MM.1S (cell line): ENCODE measurements at regions not wholly inside any gene's neighbourhood (a gene's known extent, or its start where the extent isn't known, plus 50 kb on each side); places are given as distances from the start of the nearest gene placed in this dataset.
A peak's percentile ranks its signal among the peaks of the same experiment; 100 is the strongest.
"Not testable (repeated sequence)": the region's sequence is repeated elsewhere in the genome, so short reads cannot be mapped to it uniquely, and the experiment has no call there.

ENCODE experiments used
- DNase-seq: peaks from one replicate; pipeline ENCODE4 v3.0.0-alpha.2; 2015
- H2AFZ ChIP-seq: fragments of 300-600 bp; sonication (generic); 2 replicates; pipeline ENCODE4 v1.6.0; 2016; ENCODE audit warnings: antibody characterized with exemption, low read length
- H3F3A ChIP-seq: fragments of 300-600 bp; sonication (generic); 2 replicates; pipeline ENCODE4 v1.6.1; 2016; ENCODE audit warnings: mild to moderate bottlenecking, antibody characterized with exemption, low read length, moderate library complexity, mixed read lengths; ENCODE audit not compliant: insufficient read depth
- H3K27ac ChIP-seq: fragments of 300-600 bp; sonication (generic); 2 replicates; pipeline ENCODE4 v1.5.1; 2016; ENCODE audit warnings: mild to moderate bottlenecking, low read length
- H3K27me3 ChIP-seq: fragments of 300-600 bp; sonication (generic); replicated peaks from 2 replicates; pipeline ENCODE4 v1.6.0; 2016; ENCODE audit warnings: low read length; ENCODE audit not compliant: insufficient read depth
- H3K36me3 ChIP-seq: fragments of 300-600 bp; sonication (generic); replicated peaks from 2 replicates; pipeline ENCODE4 v1.6.1; 2016; ENCODE audit warnings: mild to moderate bottlenecking, low read length, mixed read lengths; ENCODE audit not compliant: insufficient read depth
- H3K4me1 ChIP-seq: fragments of 300-600 bp; sonication (generic); 2 replicates; pipeline ENCODE4 v1.6.1; 2016; ENCODE audit warnings: low read length, mixed read lengths
- H3K4me2 ChIP-seq: fragments of 300-600 bp; sonication (generic); 2 replicates; pipeline ENCODE4 v1.6.0; 2016; ENCODE audit warnings: low read depth, low read length
- H3K4me3 ChIP-seq: fragments of 300-600 bp; sonication (generic); 2 replicates; pipeline ENCODE4 v1.5.1; 2016; ENCODE audit warnings: low read length, mixed read lengths
- H3K79me2 ChIP-seq: fragments of 300-600 bp; sonication (generic); 2 replicates; pipeline ENCODE4 v1.6.1; 2016; ENCODE audit warnings: mixed run types, low read length, mixed read lengths
- H3K9ac ChIP-seq: fragments of 300-600 bp; sonication (generic); 2 replicates; pipeline ENCODE4 v1.6.1; 2016; ENCODE audit warnings: low read length, mixed read lengths
- H3K9me2 ChIP-seq: fragments of 300-600 bp; sonication (generic); replicated peaks from 2 replicates; pipeline ENCODE4 v1.6.1; 2016; ENCODE audit warnings: mild to moderate bottlenecking, low read length, mixed read lengths; ENCODE audit not compliant: insufficient read depth
- H3K9me3 ChIP-seq: fragments of 300-600 bp; sonication (generic); replicated peaks from 2 replicates; pipeline ENCODE4 v1.6.1; 2016; ENCODE audit warnings: mild to moderate bottlenecking, low read length, mixed read lengths; ENCODE audit not compliant: insufficient read depth
- H4K20me1 ChIP-seq: fragments of 300-600 bp; sonication (generic); 2 replicates; pipeline ENCODE4 v1.6.1; 2016; ENCODE audit warnings: mild to moderate bottlenecking, low read length, moderate library complexity, mixed read lengths; ENCODE audit not compliant: insufficient read depth
- TF ChIP-seq, protein P1 (sequence below): fragments of 300-600 bp; sonication (generic); IDR thresholded peaks from 2 replicates; pipeline ENCODE4 v1.5.1; 2016; ENCODE audit warnings: antibody characterized with exemption, low read length, mixed read lengths

DNA sequence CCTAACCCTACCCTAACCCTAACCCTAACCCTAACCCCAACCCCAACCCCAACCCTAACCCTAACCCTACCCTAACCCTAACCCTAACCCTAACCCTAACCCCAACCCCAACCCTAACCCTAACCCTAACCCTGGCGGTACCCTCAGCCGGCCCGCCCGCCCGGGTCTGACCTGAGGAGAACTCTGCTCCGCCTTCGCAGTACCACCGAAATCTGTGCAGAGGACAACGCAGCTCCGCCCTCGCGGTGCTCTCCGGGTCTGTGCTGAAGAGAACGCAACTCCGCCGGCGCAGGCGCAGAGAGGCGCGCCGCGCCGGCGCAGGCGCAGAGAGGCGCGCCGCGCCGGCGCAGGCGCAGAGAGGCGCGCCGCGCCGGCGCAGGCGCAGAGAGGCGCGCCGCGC, 56.1 kb upstream of the IQSEC3 start:
- peak; percentile 5 for DNase-seq
- not testable (repeated sequence) for H3K4me1 ChIP-seq, H3K36me3 ChIP-seq, H3K27me3 ChIP-seq, H3K9me3 ChIP-seq, H3K4me2 ChIP-seq, H4K20me1 ChIP-seq, H3K79me2 ChIP-seq, H3K4me3 ChIP-seq, H3K9me2 ChIP-seq, H3K9ac ChIP-seq, H2AFZ ChIP-seq, H3K27ac ChIP-seq, H3F3A ChIP-seq

DNA sequence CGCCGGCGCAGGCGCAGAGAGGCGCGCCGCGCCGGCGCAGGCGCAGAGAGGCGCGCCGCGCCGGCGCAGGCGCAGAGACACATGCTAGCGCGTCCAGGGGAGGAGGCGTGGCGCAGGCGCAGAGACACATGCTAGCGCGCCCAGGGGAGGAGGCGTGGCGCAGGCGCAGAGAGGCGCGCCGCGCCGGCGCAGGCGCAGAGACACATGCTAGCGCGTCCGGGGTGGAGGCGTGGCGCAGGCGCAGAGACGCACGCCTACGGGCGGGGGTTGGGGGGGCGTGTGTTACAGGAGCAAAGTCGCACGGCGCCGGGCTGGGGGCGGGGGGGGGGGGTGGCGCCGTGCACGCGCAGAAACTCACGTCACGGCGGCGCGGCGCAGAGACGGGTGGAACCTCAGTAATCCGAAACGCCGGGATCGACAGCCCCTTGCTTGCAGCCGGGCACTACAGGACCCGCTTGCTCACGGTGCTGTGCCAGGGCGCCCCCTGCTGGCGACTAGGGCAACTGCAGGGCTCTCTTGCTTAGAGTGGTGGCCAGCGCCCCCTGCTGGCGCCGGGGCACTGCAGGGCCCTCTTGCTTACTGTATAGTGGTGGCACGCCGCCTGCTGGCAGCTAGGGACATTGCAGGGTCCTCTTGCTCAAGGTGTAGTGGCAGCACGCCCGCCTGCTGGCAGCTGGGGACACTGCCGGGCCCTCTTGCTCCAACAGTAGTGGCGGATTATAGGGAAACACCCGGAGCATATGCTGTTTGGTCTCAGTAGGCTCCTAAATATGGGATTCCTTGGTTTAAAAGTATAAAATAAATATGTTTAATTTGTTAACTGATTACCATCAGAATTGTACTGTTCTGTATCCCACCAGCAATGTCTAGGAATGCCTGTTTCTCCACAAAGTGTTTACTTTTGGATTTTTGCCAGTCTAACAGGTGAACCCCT, 55.4 kb upstream of the IQSEC3 start:
- TF ChIP-seq, protein P1, sequence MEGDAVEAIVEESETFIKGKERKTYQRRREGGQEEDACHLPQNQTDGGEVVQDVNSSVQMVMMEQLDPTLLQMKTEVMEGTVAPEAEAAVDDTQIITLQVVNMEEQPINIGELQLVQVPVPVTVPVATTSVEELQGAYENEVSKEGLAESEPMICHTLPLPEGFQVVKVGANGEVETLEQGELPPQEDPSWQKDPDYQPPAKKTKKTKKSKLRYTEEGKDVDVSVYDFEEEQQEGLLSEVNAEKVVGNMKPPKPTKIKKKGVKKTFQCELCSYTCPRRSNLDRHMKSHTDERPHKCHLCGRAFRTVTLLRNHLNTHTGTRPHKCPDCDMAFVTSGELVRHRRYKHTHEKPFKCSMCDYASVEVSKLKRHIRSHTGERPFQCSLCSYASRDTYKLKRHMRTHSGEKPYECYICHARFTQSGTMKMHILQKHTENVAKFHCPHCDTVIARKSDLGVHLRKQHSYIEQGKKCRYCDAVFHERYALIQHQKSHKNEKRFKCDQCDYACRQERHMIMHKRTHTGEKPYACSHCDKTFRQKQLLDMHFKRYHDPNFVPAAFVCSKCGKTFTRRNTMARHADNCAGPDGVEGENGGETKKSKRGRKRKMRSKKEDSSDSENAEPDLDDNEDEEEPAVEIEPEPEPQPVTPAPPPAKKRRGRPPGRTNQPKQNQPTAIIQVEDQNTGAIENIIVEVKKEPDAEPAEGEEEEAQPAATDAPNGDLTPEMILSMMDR = peak; percentile 25
- not testable (repeated sequence) for H2AFZ ChIP-seq, H3K9me2 ChIP-seq, H3K9ac ChIP-seq, H3K4me3 ChIP-seq, DNase-seq, H3F3A ChIP-seq, H3K4me2 ChIP-seq, H3K27me3 ChIP-seq, H4K20me1 ChIP-seq, H3K9me3 ChIP-seq, H3K27ac ChIP-seq, H3K79me2 ChIP-seq, H3K4me1 ChIP-seq, H3K36me3 ChIP-seq

DNA sequence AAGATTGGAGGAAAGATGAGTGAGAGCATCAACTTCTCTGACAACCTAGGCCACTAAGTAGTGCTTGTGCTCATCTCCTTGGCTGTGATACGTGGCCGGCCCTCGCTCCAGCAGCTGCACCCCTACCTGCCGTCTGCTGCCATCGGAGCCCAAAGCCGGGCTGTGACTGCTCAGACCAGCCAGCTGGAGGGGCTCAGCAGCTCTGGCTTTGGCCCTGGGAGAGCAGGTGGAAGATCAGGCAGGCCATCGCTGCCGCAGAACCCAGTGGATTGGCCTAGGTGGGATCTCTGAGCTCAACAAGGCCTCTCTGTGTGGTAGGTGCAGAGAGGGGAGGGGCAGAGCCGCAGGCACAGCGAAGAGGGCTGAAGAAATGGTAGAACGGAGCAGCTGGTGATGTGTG, 54.3 kb upstream of the IQSEC3 start:
- H2AFZ ChIP-seq, H3K79me2 ChIP-seq, H3K4me3 ChIP-seq, DNase-seq, H3K9ac ChIP-seq, H4K20me1 ChIP-seq, H3F3A ChIP-seq, H3K27me3 ChIP-seq, H3K4me1 ChIP-seq, H3K9me2 ChIP-seq, H3K9me3 ChIP-seq, H3K27ac ChIP-seq, H3K4me2 ChIP-seq, H3K36me3 ChIP-seq: not testable (repeated sequence)

DNA sequence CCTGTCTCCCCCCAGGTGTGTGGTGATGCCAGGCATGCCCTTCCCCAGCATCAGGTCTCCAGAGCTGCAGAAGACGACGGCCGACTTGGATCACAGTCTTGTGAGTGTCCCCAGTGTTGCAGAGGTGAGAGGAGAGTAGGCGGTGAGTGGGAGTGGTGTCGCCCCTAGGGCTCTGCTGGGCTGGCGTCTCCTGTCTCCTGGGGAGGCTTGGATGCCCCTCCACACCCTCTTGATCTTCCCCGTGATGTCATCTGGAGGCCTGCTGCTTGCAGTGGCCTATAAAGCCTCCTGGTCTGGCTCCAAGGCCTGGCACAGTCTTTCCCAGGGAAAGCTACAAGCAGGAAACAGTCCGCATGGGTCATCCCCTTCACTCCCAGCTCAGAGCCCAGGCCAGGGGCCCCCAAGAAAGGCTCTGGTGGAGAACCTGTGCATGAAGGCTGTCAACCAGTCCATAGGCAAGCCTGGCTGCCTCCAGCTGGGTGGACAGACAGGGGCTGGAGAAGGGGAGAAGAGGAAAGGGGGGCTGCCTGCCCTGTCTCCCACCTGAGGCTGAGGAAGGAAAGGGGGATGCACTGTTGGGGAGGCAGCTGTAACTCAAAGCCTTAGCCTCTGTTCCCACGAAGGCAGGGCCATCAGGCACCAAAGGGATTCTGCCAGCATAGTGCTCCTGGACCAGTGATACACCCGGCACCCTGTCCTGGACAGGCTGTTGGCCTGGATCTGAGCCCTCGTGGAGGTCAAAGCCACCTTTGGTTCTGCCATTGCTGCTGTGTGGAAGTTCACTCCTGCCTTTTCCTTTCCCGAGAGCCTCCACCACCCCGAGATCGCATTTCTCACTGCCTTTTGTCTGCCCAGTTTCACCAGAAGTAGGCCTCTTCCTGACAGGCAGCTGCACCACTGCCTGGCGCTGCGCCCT, 53.6 kb upstream of the IQSEC3 start:
- not testable (repeated sequence) for H3K36me3 ChIP-seq, H3K27ac ChIP-seq, H3K9ac ChIP-seq, H2AFZ ChIP-seq, H3K9me2 ChIP-seq, H3F3A ChIP-seq, H3K4me1 ChIP-seq, H3K79me2 ChIP-seq, H3K4me2 ChIP-seq, H3K27me3 ChIP-seq, H3K9me3 ChIP-seq, H3K4me3 ChIP-seq, H4K20me1 ChIP-seq
- DNase-seq = peak; percentile 5

DNA sequence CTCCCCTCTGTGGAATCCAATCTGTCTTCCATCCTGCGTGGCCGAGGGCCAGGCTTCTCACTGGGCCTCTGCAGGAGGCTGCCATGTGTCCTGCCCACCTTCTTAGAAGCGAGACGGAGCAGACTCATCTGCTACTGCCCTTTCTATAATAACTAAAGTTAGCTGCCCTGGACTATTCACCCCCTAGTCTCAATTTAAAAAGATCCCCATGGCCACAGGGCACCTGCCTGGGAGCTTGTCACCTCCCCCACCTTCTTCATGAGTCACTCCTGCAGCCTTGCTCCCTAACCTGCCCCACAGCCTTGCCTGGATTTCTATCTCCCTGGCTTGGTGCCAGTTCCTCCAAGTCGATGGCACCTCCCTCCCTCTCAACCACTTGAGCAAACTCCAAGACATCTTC, 52.7 kb upstream of the IQSEC3 start:
- not testable (repeated sequence) for H3K4me3 ChIP-seq, H2AFZ ChIP-seq, H3K36me3 ChIP-seq

DNA sequence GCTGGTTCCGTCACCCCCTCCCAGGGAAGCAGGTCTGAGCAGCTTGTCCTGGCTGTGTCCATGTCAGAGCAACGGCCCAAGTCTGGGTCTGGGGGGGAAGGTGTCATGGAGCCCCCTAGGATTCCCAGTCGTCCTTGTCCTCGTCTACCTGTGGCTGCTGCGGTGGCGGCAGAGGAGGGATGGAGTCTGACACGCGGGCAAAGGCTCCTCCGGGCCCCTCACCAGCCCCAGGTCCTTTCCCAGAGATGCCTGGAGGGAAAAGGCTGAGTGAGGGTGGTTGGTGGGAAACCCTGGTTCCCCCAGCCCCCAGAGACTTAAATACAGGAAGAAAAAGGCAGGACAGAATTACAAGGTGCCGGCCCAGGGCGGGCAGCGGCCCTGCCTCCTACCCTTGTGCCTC, 51.9 kb upstream of the IQSEC3 start:
- not testable (repeated sequence) for H3K4me3 ChIP-seq, H2AFZ ChIP-seq, H3K9me2 ChIP-seq, H3K4me1 ChIP-seq, H3K9me3 ChIP-seq, H3F3A ChIP-seq, H3K27ac ChIP-seq, H3K27me3 ChIP-seq, H3K36me3 ChIP-seq, H3K9ac ChIP-seq, H3K4me2 ChIP-seq, H4K20me1 ChIP-seq, H3K79me2 ChIP-seq, DNase-seq

More for the DNA sequence above, 52.7 kb upstream of the IQSEC3 start:
- not testable (repeated sequence) for H3K79me2 ChIP-seq, H3K9ac ChIP-seq, H3K27ac ChIP-seq, H3F3A ChIP-seq, DNase-seq, H3K4me1 ChIP-seq, H3K9me3 ChIP-seq, H3K4me2 ChIP-seq, H3K27me3 ChIP-seq, H3K9me2 ChIP-seq, H4K20me1 ChIP-seq

DNA sequence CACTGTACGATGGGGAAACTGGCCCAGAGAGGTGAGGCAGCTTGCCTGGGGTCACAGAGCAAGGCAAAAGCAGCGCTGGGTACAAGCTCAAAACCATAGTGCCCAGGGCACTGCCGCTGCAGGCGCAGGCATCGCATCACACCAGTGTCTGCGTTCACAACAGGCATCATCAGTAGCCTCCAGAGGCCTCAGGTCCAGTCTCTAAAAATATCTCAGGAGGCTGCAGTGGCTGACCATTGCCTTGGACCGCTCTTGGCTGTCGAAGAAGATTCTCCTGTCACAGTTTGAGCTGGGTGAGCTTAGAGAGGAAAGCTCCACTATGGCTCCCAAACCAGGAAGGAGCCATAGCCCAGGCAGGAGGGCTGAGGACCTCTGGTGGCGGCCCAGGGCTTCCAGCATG, 51.2 kb upstream of the IQSEC3 start:
- H3K4me3 ChIP-seq, H3K36me3 ChIP-seq, H4K20me1 ChIP-seq, H3K27me3 ChIP-seq, H3K4me2 ChIP-seq, H3K27ac ChIP-seq, H2AFZ ChIP-seq, DNase-seq, H3K79me2 ChIP-seq, H3K4me1 ChIP-seq, H3K9me3 ChIP-seq, H3K9ac ChIP-seq, H3F3A ChIP-seq, H3K9me2 ChIP-seq: not testable (repeated sequence)
